Type B pancreatic cell (in vitro differentiated cells): ENCODE measurements at regions not wholly inside any gene's neighbourhood (a gene's known extent, or its start where the extent isn't known, plus 50 kb on each side); places are given as distances from the start of the nearest gene placed in this dataset.
"Not testable (repeated sequence)": the region's sequence is repeated elsewhere in the genome, so short reads cannot be mapped to it uniquely, and the experiment has no call there.

Experiments used
- DNase-seq: peaks from one replicate; pipeline ENCODE4 v3.0.0; 2021; ENCODE audit warnings: mixed read lengths; ENCODE audit not compliant: unreplicated experiment; ENCODE audit errors: extremely low spot score
- H3K27ac Mint-ChIP-seq: 2 replicates; pipeline ENCODE4 v1.8.0; 2021; ENCODE audit warnings: mild to moderate bottlenecking, mixed read lengths
- H3K27me3 Mint-ChIP-seq: 2 replicates; pipeline ENCODE4 v1.8.0; 2021; ENCODE audit warnings: mixed read lengths
- H3K36me3 Mint-ChIP-seq: 2 replicates; pipeline ENCODE4 v1.8.0; 2021; ENCODE audit warnings: mixed read lengths
- H3K4me1 Mint-ChIP-seq: one replicate; pipeline ENCODE4 v1.8.0; 2021; ENCODE audit warnings: mixed read lengths; ENCODE audit not compliant: unreplicated experiment
- H3K4me3 Mint-ChIP-seq: 2 replicates; pipeline ENCODE4 v1.8.0; 2021; ENCODE audit warnings: mild to moderate bottlenecking, mixed read lengths
- H3K9me3 Mint-ChIP-seq: 2 replicates; pipeline ENCODE4 v1.8.0; 2021; ENCODE audit warnings: mixed read lengths
- TF ChIP-seq, protein P1 (sequence below): fragments of 200-600 bp; sonication (generic); conservative IDR thresholded peaks from 2 replicates; pipeline ENCODE4 v1.5.0; 2021; ENCODE audit warnings: antibody characterized with exemption, mild to moderate bottlenecking

DNA sequence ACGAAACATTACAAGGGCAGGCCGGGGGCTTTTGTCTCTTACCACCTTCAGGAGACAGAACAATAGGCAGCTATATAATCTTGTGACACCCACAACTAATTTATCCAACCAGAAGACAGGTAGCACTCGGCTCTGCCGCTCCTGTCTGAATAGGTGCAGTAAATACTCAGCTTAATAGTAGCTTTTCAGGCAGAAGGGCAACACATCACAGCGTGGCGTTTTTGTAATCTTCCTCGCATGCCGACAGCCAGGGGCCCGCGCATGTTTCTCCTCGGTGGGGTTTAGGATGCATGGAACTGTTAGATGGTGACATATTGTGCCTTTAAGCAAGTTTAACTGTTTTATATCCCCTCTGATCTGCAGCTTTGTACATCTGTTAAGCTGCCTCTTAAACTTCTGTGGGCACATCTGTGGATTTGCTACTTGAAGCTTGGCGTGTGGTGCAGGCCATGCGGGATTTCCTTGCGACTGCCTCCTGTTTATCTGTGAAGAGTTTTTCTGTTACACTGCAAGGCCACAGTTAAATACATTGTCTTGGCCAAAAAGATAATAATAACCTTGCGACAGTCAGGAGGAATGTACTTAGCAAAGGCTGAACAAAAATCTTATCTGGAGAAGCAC, 123.2 kb upstream of the BNIP2 start:
- DNase-seq: no peak
- H3K27me3 Mint-ChIP-seq: peaks cover 41% of the 10 kb centered on the region
- no peak overlapping the region for H3K27ac Mint-ChIP-seq
- H3K4me1 Mint-ChIP-seq: peaks cover 5% of the 10 kb centered on the region
- H3K4me3 Mint-ChIP-seq: peak overlapping the region; percentile 1
- TF ChIP-seq, protein P1, sequence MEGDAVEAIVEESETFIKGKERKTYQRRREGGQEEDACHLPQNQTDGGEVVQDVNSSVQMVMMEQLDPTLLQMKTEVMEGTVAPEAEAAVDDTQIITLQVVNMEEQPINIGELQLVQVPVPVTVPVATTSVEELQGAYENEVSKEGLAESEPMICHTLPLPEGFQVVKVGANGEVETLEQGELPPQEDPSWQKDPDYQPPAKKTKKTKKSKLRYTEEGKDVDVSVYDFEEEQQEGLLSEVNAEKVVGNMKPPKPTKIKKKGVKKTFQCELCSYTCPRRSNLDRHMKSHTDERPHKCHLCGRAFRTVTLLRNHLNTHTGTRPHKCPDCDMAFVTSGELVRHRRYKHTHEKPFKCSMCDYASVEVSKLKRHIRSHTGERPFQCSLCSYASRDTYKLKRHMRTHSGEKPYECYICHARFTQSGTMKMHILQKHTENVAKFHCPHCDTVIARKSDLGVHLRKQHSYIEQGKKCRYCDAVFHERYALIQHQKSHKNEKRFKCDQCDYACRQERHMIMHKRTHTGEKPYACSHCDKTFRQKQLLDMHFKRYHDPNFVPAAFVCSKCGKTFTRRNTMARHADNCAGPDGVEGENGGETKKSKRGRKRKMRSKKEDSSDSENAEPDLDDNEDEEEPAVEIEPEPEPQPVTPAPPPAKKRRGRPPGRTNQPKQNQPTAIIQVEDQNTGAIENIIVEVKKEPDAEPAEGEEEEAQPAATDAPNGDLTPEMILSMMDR: no peak
- H3K9me3 Mint-ChIP-seq: no peaks in the 10 kb centered on the region
- no peaks in the 10 kb centered on the region for H3K36me3 Mint-ChIP-seq

DNA sequence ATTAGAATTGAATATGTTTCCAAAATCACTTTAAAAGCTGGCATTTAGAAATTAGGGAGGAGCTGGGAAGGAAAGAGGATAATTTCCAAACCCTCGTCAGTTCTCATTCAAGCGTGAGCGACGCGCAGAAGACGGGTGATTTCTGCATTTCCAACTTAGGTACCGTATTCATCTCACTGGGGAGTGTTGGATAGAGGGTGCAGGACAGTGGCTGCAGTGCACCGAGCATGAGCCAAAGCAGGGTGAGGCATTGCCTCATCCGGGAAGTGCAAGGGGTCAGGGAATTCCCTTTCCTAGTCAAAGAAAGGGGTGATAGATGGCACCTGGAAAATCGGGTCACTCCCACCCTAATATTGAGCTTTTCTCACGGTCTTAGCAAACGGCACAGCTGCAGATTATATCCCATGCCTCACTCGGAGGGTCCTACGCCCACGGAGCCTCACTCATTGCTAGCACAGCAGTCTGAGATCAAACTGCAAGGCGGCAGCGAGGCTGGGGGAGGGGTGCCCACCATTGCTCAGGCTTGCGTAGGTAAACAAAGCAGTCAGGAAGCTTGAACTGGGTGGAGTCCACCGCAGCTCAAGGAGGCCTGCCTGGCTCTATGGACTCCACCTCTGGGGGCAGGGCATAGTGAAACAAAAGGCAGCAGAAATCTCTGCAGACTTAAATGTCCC, 114.3 kb upstream of the BNIP2 start:
- not testable (repeated sequence) for DNase-seq
- peak overlapping the region; percentile 68 for H3K27ac Mint-ChIP-seq
- H3K27me3 Mint-ChIP-seq: peaks cover 20% of the 10 kb centered on the region

DNA sequence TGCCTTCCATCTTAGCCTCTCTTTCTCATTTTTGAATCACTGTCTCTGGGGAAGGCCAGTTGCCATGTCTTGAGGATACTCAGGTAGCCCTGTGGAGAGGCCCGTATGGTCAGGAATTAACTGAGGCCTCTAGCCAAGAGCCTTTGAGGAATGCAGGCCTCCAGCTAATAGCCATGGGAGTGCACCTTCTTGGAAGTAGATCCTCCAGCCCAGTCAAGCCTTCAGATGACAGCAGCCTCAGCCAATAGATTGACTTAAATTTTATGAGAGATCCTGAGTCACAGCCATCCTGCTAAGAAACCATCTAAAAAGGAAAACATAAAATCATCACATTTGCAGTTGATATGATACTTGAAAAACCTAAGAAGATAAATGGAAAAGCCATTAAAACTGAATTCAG, 112.5 kb upstream of the BNIP2 start:
- no peak for DNase-seq
- no peak overlapping the region for H3K27ac Mint-ChIP-seq
- peaks cover 7% of the 10 kb centered on the region for H3K9me3 Mint-ChIP-seq
- H3K4me3 Mint-ChIP-seq: no peak overlapping the region
- TF ChIP-seq, protein P1: no peak
- H3K36me3 Mint-ChIP-seq: no peaks in the 10 kb centered on the region
- peaks cover 20% of the 10 kb centered on the region for H3K27me3 Mint-ChIP-seq
- peaks cover 9% of the 10 kb centered on the region for H3K4me1 Mint-ChIP-seq

More for the DNA sequence above, 114.3 kb upstream of the BNIP2 start:
- not testable (repeated sequence) for H3K36me3 Mint-ChIP-seq, H3K4me1 Mint-ChIP-seq, H3K9me3 Mint-ChIP-seq
- H3K4me3 Mint-ChIP-seq: peak overlapping the region; percentile 81

DNA sequence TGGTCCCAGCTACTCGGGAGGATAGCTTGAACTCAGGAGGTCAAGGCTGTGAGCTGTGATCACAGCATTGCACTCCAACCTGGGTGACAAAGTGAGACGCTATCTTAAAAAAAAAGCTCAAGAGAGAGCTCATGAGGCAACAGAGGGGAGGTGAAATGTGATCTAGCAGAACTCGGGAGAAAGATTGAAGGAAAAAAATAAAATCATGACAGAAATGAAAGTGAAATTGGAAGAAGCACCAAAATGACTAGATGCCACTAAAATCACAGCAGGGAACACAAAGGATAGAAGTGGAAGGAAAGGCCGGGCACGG, 109.4 kb upstream of the BNIP2 start:
- H3K27me3 Mint-ChIP-seq: peaks cover 28% of the 10 kb centered on the region
- no peak for DNase-seq
- TF ChIP-seq, protein P1: no peak
- H3K36me3 Mint-ChIP-seq: no peaks in the 10 kb centered on the region
- no peak overlapping the region for H3K4me3 Mint-ChIP-seq
- H3K27ac Mint-ChIP-seq: no peak overlapping the region
- H3K9me3 Mint-ChIP-seq: no peaks in the 10 kb centered on the region
- H3K4me1 Mint-ChIP-seq: peaks cover 15% of the 10 kb centered on the region

DNA sequence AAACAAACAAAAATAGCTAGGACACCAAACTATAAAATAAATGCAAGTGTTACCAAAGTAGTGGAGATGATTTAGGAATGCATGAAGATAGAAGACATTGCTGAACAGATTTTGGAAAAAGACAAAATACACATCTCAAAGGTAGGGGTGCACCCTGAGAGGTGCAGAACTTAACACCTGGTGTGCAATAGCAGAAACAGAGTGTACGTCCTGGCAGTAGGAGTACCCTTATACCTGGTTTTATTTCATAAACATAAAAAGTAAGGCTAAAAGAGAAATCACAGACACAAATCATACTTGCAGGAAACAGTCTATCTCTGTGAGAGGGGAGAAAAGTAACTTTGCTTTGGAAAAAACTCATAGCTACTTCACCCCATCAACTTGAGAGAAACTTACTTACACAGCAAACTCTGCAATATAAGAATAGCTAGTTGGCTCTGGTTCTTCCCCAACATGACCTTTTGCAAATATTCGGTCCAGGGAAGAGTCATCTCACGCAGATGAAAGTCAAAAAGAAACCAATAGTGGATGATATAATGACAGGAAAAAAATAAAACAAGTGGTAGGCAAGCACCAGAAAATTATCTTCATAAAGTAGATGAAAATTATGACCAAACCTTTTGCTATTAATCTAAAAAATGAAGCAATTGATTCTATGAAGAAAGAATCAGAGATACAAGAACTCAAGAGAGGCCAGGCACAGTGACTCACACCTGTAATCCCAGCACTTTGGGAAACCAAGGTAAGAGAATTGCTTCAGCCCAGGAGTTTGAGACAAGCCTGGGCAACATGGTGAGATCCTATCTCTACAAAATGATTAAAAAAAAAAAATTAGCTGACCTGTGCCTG, 108.9 kb upstream of the BNIP2 start:
- H3K36me3 Mint-ChIP-seq: no peaks in the 10 kb centered on the region
- H3K27ac Mint-ChIP-seq: no peak overlapping the region
- H3K27me3 Mint-ChIP-seq: peaks cover 28% of the 10 kb centered on the region
- DNase-seq: no peak
- H3K9me3 Mint-ChIP-seq: no peaks in the 10 kb centered on the region
- TF ChIP-seq, protein P1: no peak
- H3K4me1 Mint-ChIP-seq: peaks cover 10% of the 10 kb centered on the region
- no peak overlapping the region for H3K4me3 Mint-ChIP-seq
